SK-N-SH treated with all-trans-retinoic acid at 6 μM for 48 hours (cell line): ENCODE measurements at regions not wholly inside any gene's neighbourhood (a gene's known extent, or its start where the extent isn't known, plus 50 kb on each side); places are given as distances from the start of the nearest gene placed in this dataset.

Experiments
- ATAC-seq: fragments of 200-7000 bp; cut with Tn5 transposase; 3 replicates; pipeline ENCODE4 v1.9.1; 2020; ENCODE audit warnings: mild to moderate bottlenecking, moderate library complexity
- ARNTL ChIP-seq: fragments of 450-650 bp; formaldehyde crosslinking; IDR thresholded peaks from 2 replicates; pipeline ENCODE4 v1.5.0; 2020; ENCODE audit warnings: low read depth, mild to moderate bottlenecking, moderate library complexity, borderline replicate concordance
- BACH2 ChIP-seq: fragments of 250-450 bp; sonication (Bioruptor Pico); IDR thresholded peaks from 2 replicates; pipeline ENCODE4 v1.9.0; 2021; ENCODE audit warnings: mild to moderate bottlenecking, borderline replicate concordance
- CREB5 ChIP-seq: fragments of 250-450 bp; sonication (Bioruptor Pico); IDR thresholded peaks from 2 replicates; pipeline ENCODE4 v1.5.1; 2020; ENCODE audit warnings: low read depth, mild to moderate bottlenecking, moderate library complexity
- CSDC2 ChIP-seq: fragments of 250-450 bp; sonication (Bioruptor Pico); IDR thresholded peaks from 2 replicates; pipeline ENCODE4 v1.5.0; 2020; ENCODE audit warnings: mild to moderate bottlenecking, moderate library complexity
- ESRRG ChIP-seq: fragments of 250-450 bp; sonication (Bioruptor Pico); IDR thresholded peaks from 2 replicates; pipeline ENCODE4 v1.6.1; 2021; ENCODE audit warnings: mild to moderate bottlenecking
- GLIS3 ChIP-seq: fragments of 250-450 bp; sonication (Bioruptor Pico); IDR thresholded peaks from 2 replicates; pipeline ENCODE4 v1.5.0; 2020; ENCODE audit warnings: mild to moderate bottlenecking, moderate library complexity
- ISL1 ChIP-seq: fragments of 250-450 bp; sonication (Bioruptor Pico); IDR thresholded peaks from 2 replicates; pipeline ENCODE4 v2.1.2; 2022; ENCODE audit warnings: mild to moderate bottlenecking, moderate library complexity
- OSR1 ChIP-seq: fragments of 250-450 bp; sonication (Bioruptor Pico); IDR thresholded peaks from 2 replicates; pipeline ENCODE4 v1.8.0; 2022; ENCODE audit warnings: moderate library complexity, mild to moderate bottlenecking, inconsistent platforms
- PATZ1 ChIP-seq: fragments of 250-450 bp; sonication (Bioruptor Pico); IDR thresholded peaks from 2 replicates; pipeline ENCODE4 v1.8.0; 2020; ENCODE audit warnings: mild to moderate bottlenecking, moderate library complexity, borderline replicate concordance
- POU6F1 ChIP-seq: fragments of 250-450 bp; sonication (Bioruptor Pico); IDR thresholded peaks from 2 replicates; pipeline ENCODE4 v1.8.0; 2021; ENCODE audit warnings: low read depth, mild to moderate bottlenecking, moderate library complexity, borderline replicate concordance
- PPARA ChIP-seq: fragments of 250-450 bp; sonication (Bioruptor Pico); IDR thresholded peaks from 2 replicates; pipeline ENCODE4 v1.5.0; 2020; ENCODE audit warnings: mild to moderate bottlenecking, borderline replicate concordance
- RARB ChIP-seq: fragments of 250-450 bp; sonication (Bioruptor Pico); IDR thresholded peaks from 2 replicates; pipeline ENCODE4 v1.8.0; 2021; ENCODE audit warnings: mild to moderate bottlenecking, moderate library complexity
- SNAI2 ChIP-seq: fragments of 250-450 bp; sonication (Bioruptor Pico); IDR thresholded peaks from 2 replicates; pipeline ENCODE4 v1.5.0; 2020; ENCODE audit warnings: mild to moderate bottlenecking, moderate library complexity
- TCF4 ChIP-seq: fragments of 250-450 bp; sonication (Bioruptor Pico); IDR thresholded peaks from 2 replicates; pipeline ENCODE4 v1.8.0; 2021; ENCODE audit warnings: mild to moderate bottlenecking, moderate library complexity, borderline replicate concordance
- ZC3H10 ChIP-seq: fragments of 250-450 bp; sonication (Bioruptor Pico); IDR thresholded peaks from 2 replicates; pipeline ENCODE4 v1.5.1; 2021; ENCODE audit warnings: mild to moderate bottlenecking, moderate library complexity
- ZFP3 ChIP-seq: fragments of 250-450 bp; sonication (Bioruptor Pico); IDR thresholded peaks from 2 replicates; pipeline ENCODE4 v1.5.0; 2020; ENCODE audit warnings: mild to moderate bottlenecking, moderate library complexity
- ZFP30 ChIP-seq: fragments of 450-650 bp; formaldehyde crosslinking; IDR thresholded peaks from 2 replicates; pipeline ENCODE4 v1.5.0; 2022; ENCODE audit warnings: mild to moderate bottlenecking, moderate library complexity
- ZNF565 ChIP-seq: fragments of 450-650 bp; formaldehyde crosslinking; conservative IDR thresholded peaks from 2 replicates; pipeline ENCODE4 v1.5.0; 2020; ENCODE audit warnings: low read depth, mild to moderate bottlenecking, moderate library complexity
- ZNF70 ChIP-seq: fragments of 450-650 bp; formaldehyde crosslinking; IDR thresholded peaks from 2 replicates; pipeline ENCODE4 v1.5.0; 2020; ENCODE audit warnings: mild to moderate bottlenecking, moderate library complexity
- ZNF8 ChIP-seq: fragments of 450-650 bp; formaldehyde crosslinking; IDR thresholded peaks from 2 replicates; pipeline ENCODE4 v1.5.0; 2020; ENCODE audit warnings: mild to moderate bottlenecking, moderate library complexity
- TF ChIP-seq, protein P1 (sequence below): fragments of 250-450 bp; sonication (Bioruptor Pico); IDR thresholded peaks from 2 replicates; pipeline ENCODE4 v1.5.0; 2020; ENCODE audit warnings: mild to moderate bottlenecking, moderate library complexity
- TF ChIP-seq, protein P2 (sequence below): fragments of 250-450 bp; sonication (Bioruptor Pico); IDR thresholded peaks from 2 replicates; pipeline ENCODE4 v1.5.1; 2021; ENCODE audit warnings: mild to moderate bottlenecking, moderate library complexity

DNA sequence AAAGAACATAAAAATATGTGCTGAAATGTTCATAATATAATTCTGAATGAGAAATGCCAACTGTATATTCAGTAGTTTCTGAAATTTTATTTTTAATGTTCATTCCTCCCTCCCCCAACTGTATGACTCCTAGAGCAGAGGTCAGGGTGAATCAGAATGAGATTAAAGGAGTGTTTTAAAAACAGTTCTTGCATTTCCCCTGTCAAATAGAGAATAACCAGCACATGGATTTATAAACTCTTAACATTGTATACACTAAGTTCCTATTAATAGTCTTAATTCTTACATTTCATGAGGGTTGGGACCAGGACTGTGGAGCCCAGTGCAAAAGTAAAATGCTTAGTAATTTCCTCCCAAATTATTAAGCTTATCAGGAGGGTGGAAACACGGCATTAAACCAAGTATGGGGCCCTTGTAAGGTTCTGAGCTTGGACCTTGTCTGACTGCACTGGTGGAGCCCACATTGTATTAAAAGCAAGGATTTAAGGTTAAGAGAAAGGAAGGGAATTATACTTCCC, 474.6 kb upstream of the RAG2 start:
- ATAC-seq, result no peak
- no peak for TF ChIP-seq ZFP3

GRCh38 chr11:37050311-37050710, 452.3 kb upstream of the RAG2 start:
- ATAC-seq, result no peak
- TF ChIP-seq GLIS3 (CRISPR knock-in tag) (no peak), TCF4 (no peak), PPARA (CRISPR knock-in tag) (no peak), BACH2 (no peak), ZNF565 (CRISPR knock-in tag) (no peak), RARB (no peak), CREB5 (no peak), POU6F1 (CRISPR knock-in tag) (no peak), ZNF70 (CRISPR knock-in tag) (no peak), PATZ1 (CRISPR knock-in tag) (no peak), ESRRG (no peak), SNAI2 (CRISPR knock-in tag) (no peak), ZFP3 (no peak), ISL1 (CRISPR knock-in tag) (no peak), ZC3H10 (CRISPR knock-in tag) (no peak), OSR1 (no peak), ZFP30 (CRISPR knock-in tag) (no peak), ZNF8 (CRISPR knock-in tag) (no peak), ARNTL (CRISPR knock-in tag) (no peak)
- TF ChIP-seq, protein P1, sequence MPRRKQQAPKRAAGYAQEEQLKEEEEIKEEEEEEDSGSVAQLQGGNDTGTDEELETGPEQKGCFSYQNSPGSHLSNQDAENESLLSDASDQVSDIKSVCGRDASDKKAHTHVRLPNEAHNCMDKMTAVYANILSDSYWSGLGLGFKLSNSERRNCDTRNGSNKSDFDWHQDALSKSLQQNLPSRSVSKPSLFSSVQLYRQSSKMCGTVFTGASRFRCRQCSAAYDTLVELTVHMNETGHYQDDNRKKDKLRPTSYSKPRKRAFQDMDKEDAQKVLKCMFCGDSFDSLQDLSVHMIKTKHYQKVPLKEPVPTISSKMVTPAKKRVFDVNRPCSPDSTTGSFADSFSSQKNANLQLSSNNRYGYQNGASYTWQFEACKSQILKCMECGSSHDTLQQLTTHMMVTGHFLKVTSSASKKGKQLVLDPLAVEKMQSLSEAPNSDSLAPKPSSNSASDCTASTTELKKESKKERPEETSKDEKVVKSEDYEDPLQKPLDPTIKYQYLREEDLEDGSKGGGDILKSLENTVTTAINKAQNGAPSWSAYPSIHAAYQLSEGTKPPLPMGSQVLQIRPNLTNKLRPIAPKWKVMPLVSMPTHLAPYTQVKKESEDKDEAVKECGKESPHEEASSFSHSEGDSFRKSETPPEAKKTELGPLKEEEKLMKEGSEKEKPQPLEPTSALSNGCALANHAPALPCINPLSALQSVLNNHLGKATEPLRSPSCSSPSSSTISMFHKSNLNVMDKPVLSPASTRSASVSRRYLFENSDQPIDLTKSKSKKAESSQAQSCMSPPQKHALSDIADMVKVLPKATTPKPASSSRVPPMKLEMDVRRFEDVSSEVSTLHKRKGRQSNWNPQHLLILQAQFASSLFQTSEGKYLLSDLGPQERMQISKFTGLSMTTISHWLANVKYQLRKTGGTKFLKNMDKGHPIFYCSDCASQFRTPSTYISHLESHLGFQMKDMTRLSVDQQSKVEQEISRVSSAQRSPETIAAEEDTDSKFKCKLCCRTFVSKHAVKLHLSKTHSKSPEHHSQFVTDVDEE (CRISPR knock-in tag), result no peak

GRCh38 chr11:37040921-37041320, 442.9 kb upstream of the RAG2 start:
- no peak for ATAC-seq
- TF ChIP-seq ESRRG (no peak), PPARA (CRISPR knock-in tag) (no peak), GLIS3 (CRISPR knock-in tag) (no peak), ARNTL (CRISPR knock-in tag) (no peak), OSR1 (no peak), PATZ1 (CRISPR knock-in tag) (no peak), CREB5 (no peak), ZFP30 (CRISPR knock-in tag) (no peak), ZNF70 (CRISPR knock-in tag) (no peak), ZNF8 (CRISPR knock-in tag) (no peak), TCF4 (no peak), CSDC2 (CRISPR knock-in tag) (no peak), SNAI2 (CRISPR knock-in tag) (no peak), RARB (no peak), ZC3H10 (CRISPR knock-in tag) (no peak)
- TF ChIP-seq, protein P1 (CRISPR knock-in tag), result no peak
- TF ChIP-seq, protein P2, sequence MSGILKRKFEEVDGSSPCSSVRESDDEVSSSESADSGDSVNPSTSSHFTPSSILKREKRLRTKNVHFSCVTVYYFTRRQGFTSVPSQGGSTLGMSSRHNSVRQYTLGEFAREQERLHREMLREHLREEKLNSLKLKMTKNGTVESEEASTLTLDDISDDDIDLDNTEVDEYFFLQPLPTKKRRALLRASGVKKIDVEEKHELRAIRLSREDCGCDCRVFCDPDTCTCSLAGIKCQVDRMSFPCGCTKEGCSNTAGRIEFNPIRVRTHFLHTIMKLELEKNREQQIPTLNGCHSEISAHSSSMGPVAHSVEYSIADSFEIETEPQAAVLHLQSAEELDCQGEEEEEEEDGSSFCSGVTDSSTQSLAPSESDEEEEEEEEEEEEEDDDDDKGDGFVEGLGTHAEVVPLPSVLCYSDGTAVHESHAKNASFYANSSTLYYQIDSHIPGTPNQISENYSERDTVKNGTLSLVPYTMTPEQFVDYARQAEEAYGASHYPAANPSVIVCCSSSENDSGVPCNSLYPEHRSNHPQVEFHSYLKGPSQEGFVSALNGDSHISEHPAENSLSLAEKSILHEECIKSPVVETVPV (CRISPR knock-in tag), result no peak
